ENCODE measurements at regions not wholly inside any gene's neighbourhood (a gene's known extent, or its start where the extent isn't known, plus 50 kb on each side); places are given as distances from the start of the nearest gene placed in this dataset.

- FAIRE-seq, result no peak
Observed at GRCh38 chr18:73917046-73917445, 230.6 kb downstream of the FBXO15 start.

- no peak for FAIRE-seq
Observed at GRCh38 chr18:73913505-73913904, 234.1 kb downstream of the FBXO15 start.

GRCh38 chr18:73908323-73908722 lies 239.3 kb downstream of the FBXO15 start:
- FAIRE-seq, result no peak

GRCh38 chr18:73901566-73901965 lies 246.1 kb downstream of the FBXO15 start:
- FAIRE-seq, result no peak

GRCh38 chr18:73901151-73901550 lies 246.5 kb downstream of the FBXO15 start:
- no peak for FAIRE-seq

GRCh38 chr18:73900106-73900835 lies 247.4 kb downstream of the FBXO15 start:
- FAIRE-seq, result no peak

GRCh38 chr18:73897517-73897916 lies 250.1 kb downstream of the FBXO15 start:
- FAIRE-seq, result no peak

- FAIRE-seq, result no peak
Observed at GRCh38 chr18:73896685-73897084, 250.9 kb downstream of the FBXO15 start.

GRCh38 chr18:73895701-73896100 lies 251.9 kb downstream of the FBXO15 start:
- FAIRE-seq, result no peak

- FAIRE-seq, result no peak
Observed at GRCh38 chr18:73893880-73894279, 253.8 kb downstream of the FBXO15 start.

- no peak for FAIRE-seq
Observed at GRCh38 chr18:73891572-73892421, 255.8 kb downstream of the FBXO15 start.

GRCh38 chr18:73888565-73888964 lies 259.1 kb downstream of the FBXO15 start:
- FAIRE-seq, result no peak

- FAIRE-seq, result no peak
Observed at GRCh38 chr18:73887801-73888200, 259.8 kb downstream of the FBXO15 start.

GRCh38 chr18:73884868-73885267 lies 262.8 kb downstream of the FBXO15 start:
- no peak for FAIRE-seq

- FAIRE-seq, result no peak
Observed at GRCh38 chr18:73881396-73881917, 266.2 kb downstream of the FBXO15 start.

- FAIRE-seq, result no peak
Observed at GRCh38 chr18:73880387-73880786, 267.2 kb downstream of the FBXO15 start.

GRCh38 chr18:73879766-73880165 lies 267.9 kb downstream of the FBXO15 start:
- FAIRE-seq, result no peak

GRCh38 chr18:73879328-73879727 lies 268.3 kb downstream of the FBXO15 start:
- no peak for FAIRE-seq

GRCh38 chr18:73869182-73869581 lies 278.5 kb downstream of the FBXO15 start:
- FAIRE-seq, result no peak

GRCh38 chr18:73861771-73862170 lies 285.9 kb downstream of the FBXO15 start:
- no peak for FAIRE-seq

GRCh38 chr18:73859837-73860397 lies 287.7 kb downstream of the FBXO15 start:
- FAIRE-seq, result no peak

GRCh38 chr18:73852789-73853549 lies 294.7 kb downstream of the FBXO15 start:
- no peak for FAIRE-seq

GRCh38 chr18:73850782-73851181 lies 296.9 kb downstream of the FBXO15 start:
- FAIRE-seq, result no peak
